Activated B cell treated with CpG ODN at 0.5 μM for 24 hours (primary cell): ENCODE measurements at regions not wholly inside any gene's neighbourhood (a gene's known extent, or its start where the extent isn't known, plus 50 kb on each side); places are given as distances from the start of the nearest gene placed in this dataset.

Experiments
- ATAC-seq: fragments of 200-7000 bp; cut with Tn5 transposase; one replicate; pipeline ENCODE4 v1.10.0; 2021; ENCODE audit warnings: low read depth, mild to moderate bottlenecking, moderate library complexity
- CTCF ChIA-PET: fragments of 350-600 bp; sonication (Branson Sonifier 250); formaldehyde crosslinking; loops from one replicate; lab custom pipeline; 2021; ENCODE audit warnings: antibody characterized with exemption; lab: Charles Lee
- POLR2A ChIA-PET: fragments of 350-600 bp; sonication (Branson Sonifier 250); formaldehyde crosslinking; loops from one replicate; lab custom pipeline; 2021; ENCODE audit warnings: antibody characterized with exemption; lab: Charles Lee
- DNase-seq: peaks from one replicate; pipeline ENCODE4 v3.0.0; 2022
- H3K27ac Mint-ChIP-seq: one replicate; pipeline ENCODE4 v1.8.0; 2020; ENCODE audit warnings: mixed read lengths
- H3K27me3 Mint-ChIP-seq: one replicate; pipeline ENCODE4 v1.8.0; 2021; ENCODE audit warnings: mixed read lengths
- H3K36me3 Mint-ChIP-seq: one replicate; pipeline ENCODE4 v1.8.0; 2021; ENCODE audit warnings: low read depth, mixed read lengths
- H3K4me1 Mint-ChIP-seq: one replicate; pipeline ENCODE4 v1.8.0; 2021; ENCODE audit warnings: mixed read lengths
- H3K4me3 Mint-ChIP-seq: one replicate; pipeline ENCODE4 v1.8.0; 2020; ENCODE audit warnings: mild to moderate bottlenecking, mixed read lengths
- H3K9me3 Mint-ChIP-seq: one replicate; pipeline ENCODE4 v1.8.0; 2020; ENCODE audit warnings: mixed read lengths
- intact Hi-C: fragments of 100-400 bp; cut with micrococcal nuclease; formaldehyde crosslinking; loops from one replicate; pipeline ENCODE4 v1.15.1; 2024
- TF ChIP-seq, protein P1 (sequence below): fragments of 200-600 bp; IDR thresholded peaks from one replicate; pipeline ENCODE4 v1.8.0; 2022; ENCODE audit warnings: antibody characterized with exemption, mild to moderate bottlenecking

DNA sequence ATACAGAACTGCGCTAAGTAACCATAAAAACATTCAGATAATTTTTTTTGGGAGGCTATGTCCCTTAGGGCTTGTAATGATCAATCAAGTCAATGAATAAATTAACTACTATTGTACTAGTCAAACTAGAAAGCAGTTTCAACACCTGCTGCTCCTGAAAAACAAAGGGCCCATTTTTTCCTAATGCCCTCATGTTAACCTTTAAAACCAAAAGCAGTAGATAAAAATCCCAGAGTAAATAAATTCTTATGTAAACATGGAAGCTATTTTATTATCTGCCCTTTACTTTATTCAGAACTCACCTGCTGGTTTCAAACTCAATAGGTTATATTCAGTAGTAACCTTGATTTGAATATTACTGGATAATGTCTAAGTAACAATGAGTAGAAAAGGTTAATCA, 159.5 kb upstream of the STARD13 start:
- TF ChIP-seq, protein P1, sequence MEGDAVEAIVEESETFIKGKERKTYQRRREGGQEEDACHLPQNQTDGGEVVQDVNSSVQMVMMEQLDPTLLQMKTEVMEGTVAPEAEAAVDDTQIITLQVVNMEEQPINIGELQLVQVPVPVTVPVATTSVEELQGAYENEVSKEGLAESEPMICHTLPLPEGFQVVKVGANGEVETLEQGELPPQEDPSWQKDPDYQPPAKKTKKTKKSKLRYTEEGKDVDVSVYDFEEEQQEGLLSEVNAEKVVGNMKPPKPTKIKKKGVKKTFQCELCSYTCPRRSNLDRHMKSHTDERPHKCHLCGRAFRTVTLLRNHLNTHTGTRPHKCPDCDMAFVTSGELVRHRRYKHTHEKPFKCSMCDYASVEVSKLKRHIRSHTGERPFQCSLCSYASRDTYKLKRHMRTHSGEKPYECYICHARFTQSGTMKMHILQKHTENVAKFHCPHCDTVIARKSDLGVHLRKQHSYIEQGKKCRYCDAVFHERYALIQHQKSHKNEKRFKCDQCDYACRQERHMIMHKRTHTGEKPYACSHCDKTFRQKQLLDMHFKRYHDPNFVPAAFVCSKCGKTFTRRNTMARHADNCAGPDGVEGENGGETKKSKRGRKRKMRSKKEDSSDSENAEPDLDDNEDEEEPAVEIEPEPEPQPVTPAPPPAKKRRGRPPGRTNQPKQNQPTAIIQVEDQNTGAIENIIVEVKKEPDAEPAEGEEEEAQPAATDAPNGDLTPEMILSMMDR: no peak
- Mint-ChIP-seq H3K27ac (no peak overlapping the region), H3K9me3 (peaks cover 4% of the 10 kb centered on the region), H3K4me1 (no peaks in the 10 kb centered on the region), H3K4me3 (no peak overlapping the region), H3K27me3 (peaks cover 7% of the 10 kb centered on the region), H3K36me3 (no peaks in the 10 kb centered on the region)
- CTCF ChIA-PET: no interaction called here
- POLR2A ChIA-PET: no interaction called here
- ATAC-seq (no peak), DNase-seq (no peak)
- intact Hi-C loops: no loop called here

DNA sequence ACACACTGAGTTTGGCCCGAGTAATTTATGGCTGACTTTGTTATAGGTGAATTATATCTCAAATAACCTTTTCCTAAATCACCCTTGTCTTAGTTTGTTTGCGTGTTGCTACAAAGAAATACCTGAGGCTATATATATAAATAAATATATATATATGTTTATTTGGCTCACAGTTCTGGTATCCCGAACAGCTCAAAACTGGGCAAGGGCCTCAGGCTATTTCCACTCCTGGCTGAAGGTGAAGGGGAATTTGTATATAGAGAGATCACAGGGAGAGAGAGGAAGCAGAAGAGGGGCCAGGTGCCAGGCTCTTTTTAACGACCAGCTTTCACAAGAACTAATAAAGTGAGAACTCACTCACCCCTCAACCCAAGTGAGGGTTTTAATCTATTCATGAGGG, 159.9 kb upstream of the STARD13 start:
- Mint-ChIP-seq H3K27me3 (peaks cover 7% of the 10 kb centered on the region), H3K27ac (no peak overlapping the region), H3K4me1 (no peaks in the 10 kb centered on the region), H3K9me3 (peaks cover 4% of the 10 kb centered on the region), H3K36me3 (no peaks in the 10 kb centered on the region), H3K4me3 (no peak overlapping the region)
- POLR2A ChIA-PET: no interaction called here
- DNase-seq: no peak
- CTCF ChIA-PET: no interaction called here
- ATAC-seq: no peak
- intact Hi-C loops: no loop called here
- TF ChIP-seq, protein P1: no peak

DNA sequence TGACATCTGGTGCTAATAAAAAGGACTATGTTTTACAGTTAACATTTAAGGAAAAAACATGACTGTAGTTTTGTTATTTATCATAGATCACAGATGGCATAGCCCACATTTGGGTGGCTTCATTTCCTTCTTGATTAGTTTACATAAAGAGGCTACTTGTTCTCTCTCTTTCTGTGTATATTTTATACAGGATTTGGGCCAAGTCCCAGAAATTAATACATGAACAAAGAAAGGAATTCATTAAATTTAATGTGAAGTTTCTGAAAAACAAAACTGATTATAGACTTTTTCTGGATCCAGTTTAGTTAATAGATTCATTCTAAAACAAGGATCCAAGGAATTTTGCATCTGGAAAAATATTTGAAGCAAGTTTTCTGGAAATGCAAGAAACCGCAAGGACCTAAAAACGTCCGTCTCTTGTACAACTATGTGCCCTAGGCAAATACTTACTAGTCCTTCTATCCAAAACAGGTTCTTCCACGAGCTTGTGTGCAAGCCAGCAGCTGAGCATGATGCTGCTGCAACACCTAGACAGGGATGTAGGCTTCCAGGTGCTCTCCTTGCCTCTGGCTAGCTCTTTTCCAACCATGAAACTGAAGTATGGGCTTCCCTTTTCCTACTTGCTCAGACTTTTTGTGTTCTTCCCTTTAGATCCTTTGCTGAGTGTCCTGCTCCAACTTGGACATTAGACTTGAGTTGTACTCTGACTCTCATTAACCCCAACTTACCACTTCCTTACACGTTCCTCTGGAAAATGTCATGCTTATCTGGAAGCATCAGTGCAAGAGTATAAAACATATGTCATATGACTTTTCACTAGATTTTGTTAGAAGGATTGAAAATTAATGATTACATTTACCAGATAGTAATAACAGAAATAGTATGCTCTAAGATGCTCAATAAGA, 161.5 kb upstream of the STARD13 start:
- ATAC-seq: no peak
- H3K36me3 Mint-ChIP-seq: no peaks in the 10 kb centered on the region
- ChIA-PET CTCF (no interaction called here), POLR2A (no interaction called here)
- H3K27me3 Mint-ChIP-seq: peaks cover 2% of the 10 kb centered on the region
- intact Hi-C loops: no loop called here
- no peak for DNase-seq
- H3K9me3 Mint-ChIP-seq: peaks cover 4% of the 10 kb centered on the region
- TF ChIP-seq, protein P1: no peak
- H3K4me3 Mint-ChIP-seq: no peak overlapping the region
- no peaks in the 10 kb centered on the region for H3K4me1 Mint-ChIP-seq
- no peak overlapping the region for H3K27ac Mint-ChIP-seq

DNA sequence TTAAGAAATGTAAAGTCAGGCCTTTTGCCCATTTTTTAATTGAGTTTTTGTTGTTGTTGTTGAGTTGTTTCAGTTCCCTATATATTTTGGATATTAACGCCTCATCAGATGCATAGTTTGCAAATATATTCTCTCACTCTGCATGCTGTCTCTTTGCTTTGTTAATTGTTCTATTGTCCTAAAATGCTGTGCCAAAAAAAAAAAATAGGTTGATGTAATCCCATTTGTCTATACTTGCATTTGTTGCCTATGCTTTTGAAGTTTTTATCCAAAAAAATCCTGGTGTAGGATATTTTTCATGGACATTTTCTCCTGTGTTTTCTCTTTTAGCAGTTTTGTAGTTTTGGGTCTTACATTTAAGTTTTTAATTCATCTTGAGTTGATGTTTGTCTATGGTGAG, 163.3 kb upstream of the STARD13 start:
- POLR2A ChIA-PET: no interaction called here
- DNase-seq (no peak), ATAC-seq (no peak)
- Mint-ChIP-seq H3K4me3 (no peak overlapping the region), H3K9me3 (peaks cover 4% of the 10 kb centered on the region), H3K4me1 (no peaks in the 10 kb centered on the region), H3K36me3 (no peaks in the 10 kb centered on the region), H3K27me3 (peaks cover 2% of the 10 kb centered on the region), H3K27ac (no peak overlapping the region)
- TF ChIP-seq, protein P1: no peak
- intact Hi-C loops: no loop called here
- CTCF ChIA-PET: no interaction called here

DNA sequence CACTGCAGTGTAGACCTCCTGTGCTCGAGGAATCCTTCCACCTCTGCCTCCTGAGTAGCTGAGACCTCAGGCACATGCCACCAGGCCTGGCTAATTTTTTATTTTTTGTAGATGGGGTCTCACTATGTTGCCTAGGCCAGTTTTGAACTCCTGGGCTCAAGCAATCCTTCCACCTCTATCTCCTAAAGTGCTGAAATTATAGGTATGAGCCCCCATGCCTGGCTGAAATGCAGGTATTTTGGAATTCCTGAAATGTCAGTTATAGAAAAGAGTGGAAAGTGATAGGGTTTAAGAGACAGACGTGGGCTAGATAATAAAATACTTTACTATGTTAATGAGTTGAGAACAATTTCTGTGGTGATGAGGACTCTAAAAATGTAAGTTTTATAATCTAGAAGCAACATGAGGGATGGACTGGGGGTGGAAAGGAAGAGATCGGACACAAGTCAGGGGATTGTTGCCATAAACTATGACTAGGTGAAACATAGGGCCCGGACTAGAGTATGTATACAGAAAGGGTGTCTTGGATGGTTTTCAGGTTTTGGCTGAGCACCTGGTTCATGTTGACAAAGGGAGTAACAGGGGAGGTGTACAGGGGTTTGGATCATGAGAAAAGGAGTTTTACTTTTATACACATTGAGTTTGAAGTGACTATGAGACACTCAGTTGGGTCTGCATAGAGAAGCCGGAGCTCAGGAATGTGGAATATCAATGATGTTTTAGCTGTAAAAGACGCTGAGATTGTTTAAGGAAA, 165.6 kb upstream of the STARD13 start:
- TF ChIP-seq, protein P1: no peak
- CTCF ChIA-PET: no interaction called here
- Mint-ChIP-seq H3K36me3 (no peaks in the 10 kb centered on the region), H3K9me3 (peaks cover 4% of the 10 kb centered on the region), H3K27me3 (peaks cover 2% of the 10 kb centered on the region), H3K4me3 (no peak overlapping the region), H3K27ac (no peak overlapping the region), H3K4me1 (no peaks in the 10 kb centered on the region)
- POLR2A ChIA-PET: no interaction called here
- DNase-seq: no peak
- intact Hi-C loops: no loop called here
- no peak for ATAC-seq
